WTC11 (cell line): ENCODE measurements at regions not wholly inside any gene's neighbourhood (a gene's known extent, or its start where the extent isn't known, plus 50 kb on each side); places are given as distances from the start of the nearest gene placed in this dataset.

Source experiments
- ATAC-seq: fragments of 200-7000 bp; cut with Tn5 transposase; 2 replicates; pipeline ENCODE4 v1.10.0; 2021; ENCODE audit warnings: mild to moderate bottlenecking, moderate library complexity
- CTCF ChIA-PET: fragments of 300-600 bp; sonication (Branson Sonifier 250); formaldehyde crosslinking; loops from one replicate; lab custom pipeline; 2021; ENCODE audit warnings: antibody characterized with exemption; lab: Charles Lee
- POLR2A ChIA-PET: fragments of 350-600 bp; sonication (Branson Sonifier 250); formaldehyde crosslinking; loops from one replicate; lab custom pipeline; 2021; ENCODE audit warnings: antibody characterized with exemption; lab: Charles Lee
- DNase-seq: peaks from one replicate; pipeline ENCODE4 v3.0.0; 2021; ENCODE audit warnings: low spot score
- H3K27ac Mint-ChIP-seq: 2 replicates; pipeline ENCODE4 v1.8.0; 2021; ENCODE audit warnings: mixed read lengths
- H3K27me3 Mint-ChIP-seq: 2 replicates; pipeline ENCODE4 v1.8.0; 2021; ENCODE audit warnings: low read depth, mild to moderate bottlenecking, moderate library complexity, mixed read lengths
- H3K36me3 Mint-ChIP-seq: 2 replicates; pipeline ENCODE4 v1.8.0; 2021; ENCODE audit warnings: mixed read lengths
- H3K4me1 Mint-ChIP-seq: 2 replicates; pipeline ENCODE4 v1.8.0; 2022; ENCODE audit warnings: mixed read lengths
- H3K4me3 Mint-ChIP-seq: 2 replicates; pipeline ENCODE4 v1.8.0; 2021; ENCODE audit warnings: mild to moderate bottlenecking, moderate library complexity, mixed read lengths
- H3K9me3 Mint-ChIP-seq: 2 replicates; pipeline ENCODE4 v1.8.0; 2021; ENCODE audit warnings: mixed read lengths
- ATF1 ChIP-seq: sonication (generic); formaldehyde crosslinking; IDR thresholded peaks from 2 replicates; pipeline ENCODE4 v1.8.1; 2023; ENCODE audit warnings: mild to moderate bottlenecking, moderate library complexity, missing genetic modification reagents
- EMX1 ChIP-seq: fragments of 250-450 bp; sonication (Bioruptor Pico); IDR thresholded peaks from 2 replicates; pipeline ENCODE4 v1.8.0; 2021; ENCODE audit warnings: mild to moderate bottlenecking
- ESRRA ChIP-seq: sonication (generic); formaldehyde crosslinking; IDR thresholded peaks from 2 replicates; pipeline ENCODE4 v1.8.1; 2022; ENCODE audit warnings: mild to moderate bottlenecking, missing genetic modification reagents, borderline replicate concordance
- FOXP1 ChIP-seq: sonication (generic); formaldehyde crosslinking; IDR thresholded peaks from 2 replicates; pipeline ENCODE4 v1.8.0; 2022; ENCODE audit warnings: missing genetic modification reagents, mild to moderate bottlenecking, moderate library complexity, borderline replicate concordance
- HMGA2 ChIP-seq: fragments of 250-450 bp; sonication (Bioruptor Pico); IDR thresholded peaks from 2 replicates; pipeline ENCODE4 v1.4.0; 2021; ENCODE audit warnings: mild to moderate bottlenecking, moderate library complexity
- JUN ChIP-seq: sonication (generic); formaldehyde crosslinking; IDR thresholded peaks from 2 replicates; pipeline ENCODE4 v1.8.0; 2023; ENCODE audit warnings: mild to moderate bottlenecking, missing genetic modification reagents
- MXD4 ChIP-seq: fragments of 250-450 bp; sonication (Bioruptor Pico); IDR thresholded peaks from 2 replicates; pipeline ENCODE4 v1.8.0; 2021; ENCODE audit warnings: mild to moderate bottlenecking, moderate library complexity, borderline replicate concordance
- NFE2L1 ChIP-seq: sonication (generic); formaldehyde crosslinking; IDR thresholded peaks from 2 replicates; pipeline ENCODE4 v1.8.1; 2023; ENCODE audit warnings: missing genetic modification reagents
- NR2C2 ChIP-seq: sonication (generic); formaldehyde crosslinking; IDR thresholded peaks from 2 replicates; pipeline ENCODE4 v1.8.0; 2022; ENCODE audit warnings: mild to moderate bottlenecking, missing genetic modification reagents
- RELA ChIP-seq: sonication (generic); formaldehyde crosslinking; IDR thresholded peaks from 2 replicates; pipeline ENCODE4 v1.8.1; 2022; ENCODE audit warnings: missing genetic modification reagents, mild to moderate bottlenecking, borderline replicate concordance
- SMAD4 ChIP-seq: sonication (generic); formaldehyde crosslinking; IDR thresholded peaks from 2 replicates; pipeline ENCODE4 v1.8.0; 2022; ENCODE audit warnings: mild to moderate bottlenecking, missing genetic modification reagents
- ZNF671 ChIP-seq: fragments of 250-450 bp; sonication (Bioruptor Pico); IDR thresholded peaks from 2 replicates; pipeline ENCODE4 v1.8.0; 2021; ENCODE audit warnings: mild to moderate bottlenecking
- ZSCAN18 ChIP-seq: fragments of 250-450 bp; sonication (Bioruptor Pico); IDR thresholded peaks from 2 replicates; pipeline ENCODE4 v2.1.2; 2022; ENCODE audit warnings: mild to moderate bottlenecking, moderate library complexity
- TF ChIP-seq, protein P1 (sequence below): sonication (generic); formaldehyde crosslinking; IDR thresholded peaks from 2 replicates; pipeline ENCODE4 v1.8.0; 2022; ENCODE audit warnings: mild to moderate bottlenecking, missing genetic modification reagents
- TF ChIP-seq, protein P2 (sequence below): sonication (generic); formaldehyde crosslinking; IDR thresholded peaks from 2 replicates; pipeline ENCODE4 v1.8.1; 2022; ENCODE audit warnings: low read depth, missing genetic modification reagents, borderline replicate concordance
- TF ChIP-seq, protein P3 (sequence below): sonication (generic); formaldehyde crosslinking; IDR thresholded peaks from 2 replicates; pipeline ENCODE4 v1.8.0; 2023; ENCODE audit warnings: missing genetic modification reagents, mild to moderate bottlenecking, borderline replicate concordance
- TF ChIP-seq, protein P4 (sequence below): sonication (generic); formaldehyde crosslinking; IDR thresholded peaks from 2 replicates; pipeline ENCODE4 v1.8.1; 2023; ENCODE audit warnings: mild to moderate bottlenecking, missing genetic modification reagents, moderate library complexity
- TF ChIP-seq, protein P5 (sequence below): sonication (generic); formaldehyde crosslinking; IDR thresholded peaks from 2 replicates; pipeline ENCODE4 v1.8.0; 2023; ENCODE audit warnings: mild to moderate bottlenecking, missing genetic modification reagents
- TF ChIP-seq, protein P6 (sequence below): sonication (generic); formaldehyde crosslinking; IDR thresholded peaks from 2 replicates; pipeline ENCODE4 v1.8.1; 2023; ENCODE audit warnings: mild to moderate bottlenecking, missing genetic modification reagents
- TF ChIP-seq, protein P7 (sequence below): fragments of 250-450 bp; sonication (Bioruptor Pico); IDR thresholded peaks from 2 replicates; pipeline ENCODE4 v1.9.0; 2021; ENCODE audit warnings: moderate library complexity, mild to moderate bottlenecking, inconsistent platforms, borderline replicate concordance

DNA sequence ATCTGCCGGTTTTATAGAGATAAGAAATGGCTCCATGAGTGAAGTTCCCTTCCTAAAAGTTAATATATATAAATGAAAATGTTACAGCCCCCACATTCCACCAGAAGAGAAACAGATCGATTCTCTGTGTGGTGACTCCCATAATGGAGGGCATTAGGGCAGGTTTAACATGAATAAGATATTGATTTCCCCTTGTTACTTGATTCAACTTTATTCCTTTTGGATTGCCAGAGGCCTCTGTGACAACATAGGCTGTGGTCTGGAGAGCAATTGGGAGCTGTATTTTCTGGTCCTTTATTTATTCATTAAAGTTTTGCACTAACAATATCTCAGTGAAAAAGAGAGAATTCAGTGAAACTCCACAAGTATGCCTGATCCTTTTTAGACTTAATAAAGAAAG, 125.2 kb upstream of the CCDC196 start:
- POLR2A ChIA-PET = no interaction called here

DNA sequence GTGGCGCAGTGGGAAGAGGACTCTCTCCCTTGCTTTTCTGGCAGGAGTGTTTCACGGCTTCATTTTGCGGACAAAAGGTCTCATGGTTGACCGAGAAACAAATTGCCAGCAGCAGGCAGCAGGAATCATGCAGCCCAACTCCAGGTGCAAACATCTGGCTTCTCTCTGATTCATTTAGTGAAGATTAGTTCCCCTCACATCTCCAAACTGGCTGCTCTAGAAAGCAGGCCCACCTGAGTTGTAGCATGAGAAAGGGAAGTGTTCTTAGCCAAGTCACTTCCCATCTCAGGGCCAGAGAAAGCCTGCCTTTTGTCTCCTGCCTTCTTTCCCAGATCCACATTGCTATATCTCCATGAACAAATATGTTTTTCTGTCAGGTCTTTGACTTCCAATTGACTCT, 120.8 kb upstream of the CCDC196 start:
- no peak for ATAC-seq
- DNase-seq = no peak
- H3K36me3 Mint-ChIP-seq = no peaks in the 10 kb centered on the region
- POLR2A ChIA-PET = no interaction called here
- H3K27ac Mint-ChIP-seq = no peak overlapping the region
- H3K4me3 Mint-ChIP-seq = no peak overlapping the region
- H3K9me3 Mint-ChIP-seq = no peaks in the 10 kb centered on the region
- CTCF ChIA-PET = no interaction called here
- no peaks in the 10 kb centered on the region for H3K27me3 Mint-ChIP-seq
- peaks cover 13% of the 10 kb centered on the region; the same call in 1 of the 2 replicates for H3K4me1 Mint-ChIP-seq
- TF ChIP-seq NFE2L1 (CRISPR knock-in tag) (no peak), NR2C2 (CRISPR knock-in tag) (no peak), MXD4 (CRISPR knock-in tag) (no peak), HMGA2 (no peak), ESRRA (CRISPR knock-in tag) (no peak), ZNF671 (CRISPR knock-in tag) (no peak), JUN (CRISPR knock-in tag) (no peak), ATF1 (CRISPR knock-in tag) (no peak), EMX1 (CRISPR knock-in tag) (no peak)
- TF ChIP-seq, protein P1, sequence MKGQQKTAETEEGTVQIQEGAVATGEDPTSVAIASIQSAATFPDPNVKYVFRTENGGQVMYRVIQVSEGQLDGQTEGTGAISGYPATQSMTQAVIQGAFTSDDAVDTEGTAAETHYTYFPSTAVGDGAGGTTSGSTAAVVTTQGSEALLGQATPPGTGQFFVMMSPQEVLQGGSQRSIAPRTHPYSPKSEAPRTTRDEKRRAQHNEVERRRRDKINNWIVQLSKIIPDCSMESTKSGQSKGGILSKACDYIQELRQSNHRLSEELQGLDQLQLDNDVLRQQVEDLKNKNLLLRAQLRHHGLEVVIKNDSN (CRISPR knock-in tag) = no peak
- TF ChIP-seq, protein P2, sequence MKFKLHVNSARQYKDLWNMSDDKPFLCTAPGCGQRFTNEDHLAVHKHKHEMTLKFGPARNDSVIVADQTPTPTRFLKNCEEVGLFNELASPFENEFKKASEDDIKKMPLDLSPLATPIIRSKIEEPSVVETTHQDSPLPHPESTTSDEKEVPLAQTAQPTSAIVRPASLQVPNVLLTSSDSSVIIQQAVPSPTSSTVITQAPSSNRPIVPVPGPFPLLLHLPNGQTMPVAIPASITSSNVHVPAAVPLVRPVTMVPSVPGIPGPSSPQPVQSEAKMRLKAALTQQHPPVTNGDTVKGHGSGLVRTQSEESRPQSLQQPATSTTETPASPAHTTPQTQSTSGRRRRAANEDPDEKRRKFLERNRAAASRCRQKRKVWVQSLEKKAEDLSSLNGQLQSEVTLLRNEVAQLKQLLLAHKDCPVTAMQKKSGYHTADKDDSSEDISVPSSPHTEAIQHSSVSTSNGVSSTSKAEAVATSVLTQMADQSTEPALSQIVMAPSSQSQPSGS = no peak
- TF ChIP-seq, protein P3, sequence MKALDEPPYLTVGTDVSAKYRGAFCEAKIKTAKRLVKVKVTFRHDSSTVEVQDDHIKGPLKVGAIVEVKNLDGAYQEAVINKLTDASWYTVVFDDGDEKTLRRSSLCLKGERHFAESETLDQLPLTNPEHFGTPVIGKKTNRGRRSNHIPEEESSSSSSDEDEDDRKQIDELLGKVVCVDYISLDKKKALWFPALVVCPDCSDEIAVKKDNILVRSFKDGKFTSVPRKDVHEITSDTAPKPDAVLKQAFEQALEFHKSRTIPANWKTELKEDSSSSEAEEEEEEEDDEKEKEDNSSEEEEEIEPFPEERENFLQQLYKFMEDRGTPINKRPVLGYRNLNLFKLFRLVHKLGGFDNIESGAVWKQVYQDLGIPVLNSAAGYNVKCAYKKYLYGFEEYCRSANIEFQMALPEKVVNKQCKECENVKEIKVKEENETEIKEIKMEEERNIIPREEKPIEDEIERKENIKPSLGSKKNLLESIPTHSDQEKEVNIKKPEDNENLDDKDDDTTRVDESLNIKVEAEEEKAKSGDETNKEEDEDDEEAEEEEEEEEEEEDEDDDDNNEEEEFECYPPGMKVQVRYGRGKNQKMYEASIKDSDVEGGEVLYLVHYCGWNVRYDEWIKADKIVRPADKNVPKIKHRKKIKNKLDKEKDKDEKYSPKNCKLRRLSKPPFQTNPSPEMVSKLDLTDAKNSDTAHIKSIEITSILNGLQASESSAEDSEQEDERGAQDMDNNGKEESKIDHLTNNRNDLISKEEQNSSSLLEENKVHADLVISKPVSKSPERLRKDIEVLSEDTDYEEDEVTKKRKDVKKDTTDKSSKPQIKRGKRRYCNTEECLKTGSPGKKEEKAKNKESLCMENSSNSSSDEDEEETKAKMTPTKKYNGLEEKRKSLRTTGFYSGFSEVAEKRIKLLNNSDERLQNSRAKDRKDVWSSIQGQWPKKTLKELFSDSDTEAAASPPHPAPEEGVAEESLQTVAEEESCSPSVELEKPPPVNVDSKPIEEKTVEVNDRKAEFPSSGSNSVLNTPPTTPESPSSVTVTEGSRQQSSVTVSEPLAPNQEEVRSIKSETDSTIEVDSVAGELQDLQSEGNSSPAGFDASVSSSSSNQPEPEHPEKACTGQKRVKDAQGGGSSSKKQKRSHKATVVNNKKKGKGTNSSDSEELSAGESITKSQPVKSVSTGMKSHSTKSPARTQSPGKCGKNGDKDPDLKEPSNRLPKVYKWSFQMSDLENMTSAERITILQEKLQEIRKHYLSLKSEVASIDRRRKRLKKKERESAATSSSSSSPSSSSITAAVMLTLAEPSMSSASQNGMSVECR (CRISPR knock-in tag) = no peak
- TF ChIP-seq, protein P4, sequence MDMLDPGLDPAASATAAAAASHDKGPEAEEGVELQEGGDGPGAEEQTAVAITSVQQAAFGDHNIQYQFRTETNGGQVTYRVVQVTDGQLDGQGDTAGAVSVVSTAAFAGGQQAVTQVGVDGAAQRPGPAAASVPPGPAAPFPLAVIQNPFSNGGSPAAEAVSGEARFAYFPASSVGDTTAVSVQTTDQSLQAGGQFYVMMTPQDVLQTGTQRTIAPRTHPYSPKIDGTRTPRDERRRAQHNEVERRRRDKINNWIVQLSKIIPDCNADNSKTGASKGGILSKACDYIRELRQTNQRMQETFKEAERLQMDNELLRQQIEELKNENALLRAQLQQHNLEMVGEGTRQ = no peak
- TF ChIP-seq, protein P5, sequence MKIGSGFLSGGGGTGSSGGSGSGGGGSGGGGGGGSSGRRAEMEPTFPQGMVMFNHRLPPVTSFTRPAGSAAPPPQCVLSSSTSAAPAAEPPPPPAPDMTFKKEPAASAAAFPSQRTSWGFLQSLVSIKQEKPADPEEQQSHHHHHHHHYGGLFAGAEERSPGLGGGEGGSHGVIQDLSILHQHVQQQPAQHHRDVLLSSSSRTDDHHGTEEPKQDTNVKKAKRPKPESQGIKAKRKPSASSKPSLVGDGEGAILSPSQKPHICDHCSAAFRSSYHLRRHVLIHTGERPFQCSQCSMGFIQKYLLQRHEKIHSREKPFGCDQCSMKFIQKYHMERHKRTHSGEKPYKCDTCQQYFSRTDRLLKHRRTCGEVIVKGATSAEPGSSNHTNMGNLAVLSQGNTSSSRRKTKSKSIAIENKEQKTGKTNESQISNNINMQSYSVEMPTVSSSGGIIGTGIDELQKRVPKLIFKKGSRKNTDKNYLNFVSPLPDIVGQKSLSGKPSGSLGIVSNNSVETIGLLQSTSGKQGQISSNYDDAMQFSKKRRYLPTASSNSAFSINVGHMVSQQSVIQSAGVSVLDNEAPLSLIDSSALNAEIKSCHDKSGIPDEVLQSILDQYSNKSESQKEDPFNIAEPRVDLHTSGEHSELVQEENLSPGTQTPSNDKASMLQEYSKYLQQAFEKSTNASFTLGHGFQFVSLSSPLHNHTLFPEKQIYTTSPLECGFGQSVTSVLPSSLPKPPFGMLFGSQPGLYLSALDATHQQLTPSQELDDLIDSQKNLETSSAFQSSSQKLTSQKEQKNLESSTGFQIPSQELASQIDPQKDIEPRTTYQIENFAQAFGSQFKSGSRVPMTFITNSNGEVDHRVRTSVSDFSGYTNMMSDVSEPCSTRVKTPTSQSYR (CRISPR knock-in tag) = no peak

More for the DNA sequence above, 125.2 kb upstream of the CCDC196 start:
- no peaks in the 10 kb centered on the region for H3K36me3 Mint-ChIP-seq
- CTCF ChIA-PET = interaction anchor here (1.6 kb wide), 1 partner anchor 44 kb away, joined by 3 read pairs; no protein-coding TSS in a partner anchor
- peaks cover 29% of the 10 kb centered on the region for H3K4me1 Mint-ChIP-seq
- no peak overlapping the region for H3K27ac Mint-ChIP-seq
- H3K27me3 Mint-ChIP-seq = peaks cover 17% of the 10 kb centered on the region
- DNase-seq (no peak), ATAC-seq (no peak)
- no peaks in the 10 kb centered on the region for H3K9me3 Mint-ChIP-seq
- no peak overlapping the region for H3K4me3 Mint-ChIP-seq
- TF ChIP-seq FOXP1 (CRISPR knock-in tag) = no peak
- TF ChIP-seq, protein P6, sequence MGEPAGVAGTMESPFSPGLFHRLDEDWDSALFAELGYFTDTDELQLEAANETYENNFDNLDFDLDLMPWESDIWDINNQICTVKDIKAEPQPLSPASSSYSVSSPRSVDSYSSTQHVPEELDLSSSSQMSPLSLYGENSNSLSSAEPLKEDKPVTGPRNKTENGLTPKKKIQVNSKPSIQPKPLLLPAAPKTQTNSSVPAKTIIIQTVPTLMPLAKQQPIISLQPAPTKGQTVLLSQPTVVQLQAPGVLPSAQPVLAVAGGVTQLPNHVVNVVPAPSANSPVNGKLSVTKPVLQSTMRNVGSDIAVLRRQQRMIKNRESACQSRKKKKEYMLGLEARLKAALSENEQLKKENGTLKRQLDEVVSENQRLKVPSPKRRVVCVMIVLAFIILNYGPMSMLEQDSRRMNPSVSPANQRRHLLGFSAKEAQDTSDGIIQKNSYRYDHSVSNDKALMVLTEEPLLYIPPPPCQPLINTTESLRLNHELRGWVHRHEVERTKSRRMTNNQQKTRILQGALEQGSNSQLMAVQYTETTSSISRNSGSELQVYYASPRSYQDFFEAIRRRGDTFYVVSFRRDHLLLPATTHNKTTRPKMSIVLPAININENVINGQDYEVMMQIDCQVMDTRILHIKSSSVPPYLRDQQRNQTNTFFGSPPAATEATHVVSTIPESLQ (CRISPR knock-in tag) = no peak
- TF ChIP-seq RELA (CRISPR knock-in tag) = no peak
- no peak for TF ChIP-seq ZSCAN18 (CRISPR knock-in tag)
- no peak for TF ChIP-seq SMAD4 (CRISPR knock-in tag)
- TF ChIP-seq, protein P7, sequence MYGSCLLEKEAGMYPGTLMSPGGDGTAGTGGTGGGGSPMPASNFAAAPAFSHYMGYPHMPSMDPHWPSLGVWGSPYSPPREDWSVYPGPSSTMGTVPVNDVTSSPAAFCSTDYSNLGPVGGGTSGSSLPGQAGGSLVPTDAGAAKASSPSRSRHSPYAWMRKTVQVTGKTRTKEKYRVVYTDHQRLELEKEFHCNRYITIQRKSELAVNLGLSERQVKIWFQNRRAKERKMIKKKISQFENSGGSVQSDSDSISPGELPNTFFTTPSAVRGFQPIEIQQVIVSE (CRISPR knock-in tag) = no peak
